C4-2B (cell line): ENCODE measurements at regions not wholly inside any gene's neighbourhood (a gene's known extent, or its start where the extent isn't known, plus 50 kb on each side); places are given as distances from the start of the nearest gene placed in this dataset.
"Not testable (repeated sequence)": the region's sequence is repeated elsewhere in the genome, so short reads cannot be mapped to it uniquely, and the experiment has no call there.

Experiments
- CTCF ChIP-seq: fragments of 450-650 bp; conservative IDR thresholded peaks from 2 replicates; pipeline ENCODE4 v1.5.1; 2017; ENCODE audit warnings: mild to moderate bottlenecking
- ZFX ChIP-seq: fragments of 450-650 bp; IDR thresholded peaks from 2 replicates; pipeline ENCODE4 v1.6.1; 2017

- not testable (repeated sequence) for TF ChIP-seq CTCF, ZFX
Measured at GRCh38 chr2:204147040-204147439, 210.5 kb downstream of the ICOS start.
